Left lung (tissue), 4 donors: ENCODE measurements at regions not wholly inside any gene's neighbourhood (a gene's known extent, or its start where the extent isn't known, plus 50 kb on each side); places are given as distances from the start of the nearest gene placed in this dataset.

ENCODE experiments used
- ATAC-seq: fragments of 200-7000 bp; cut with Tn5 transposase; one replicate; pipeline ENCODE4 v1.9.1; 2020; ENCODE audit warnings: moderate library complexity
- DNase-seq, 4 donors: peaks; one replicate each; pipeline ENCODE4 v3.0.0-alpha.2; 2013 to 2020
- H3K27ac ChIP-seq, 2 donors: fragments of 200-600 bp; sonication (generic) in 1 of 2; one replicate each; pipeline versions ENCODE4 v1.5.0 to v1.8.0; 2020 to 2021
- H3K27me3 ChIP-seq, 2 donors: fragments of 200-600 bp; sonication (generic) in 1 of 2; one replicate each; pipeline versions ENCODE4 v1.5.0 to v1.8.0; 2020 to 2021
- H3K36me3 ChIP-seq, 2 donors: fragments of 200-600 bp; sonication (generic) in 1 of 2; one replicate each; pipeline versions ENCODE4 v1.5.0 to v1.8.0; 2020 to 2021
- H3K4me1 ChIP-seq, 2 donors: fragments of 200-600 bp; one replicate each; pipeline ENCODE4 v1.8.0; 2021
- H3K4me3 ChIP-seq, 2 donors: fragments of 200-600 bp; sonication (generic) in 1 of 2; one replicate each; pipeline versions ENCODE4 v1.5.0 to v1.8.0; 2020 to 2021; ENCODE audit warnings: mild to moderate bottlenecking in 1 of 2
- H3K9me3 ChIP-seq, 2 donors: fragments of 200-600 bp; sonication (generic) in 1 of 2; one replicate each; pipeline versions ENCODE4 v1.5.0 to v1.8.0; 2020 to 2021
- CTCF ChIP-seq, 2 donors: fragments of 200-600 bp; sonication (generic) in 1 of 2; IDR thresholded peaks; one replicate each; pipeline versions ENCODE4 v1.5.0 to v1.8.0; 2021; ENCODE audit warnings: antibody characterized with exemption in 2 of 2
- intact Hi-C, 2 donors: fragments of 100-400 bp; cut with DNase I; formaldehyde crosslinking; loops; one replicate each; pipeline versions ENCODE4 v1.11.2 to v1.14.2; 2022
- donor health status: DM: no; HTN: yes; CAD: no.
- donor health status: DM: no; HTN: no; CAD: no.

GRCh38 chr6:8187209-8187608, 84.9 kb upstream of the EEF1E1 start:
- Histone ChIP-seq H3K9me3 (no peaks in the 10 kb centered on the region), H3K27me3 (no peaks in the 10 kb centered on the region), H3K36me3 (no peaks in the 10 kb centered on the region), H3K4me3 (no peak overlapping the region), H3K4me1 (no peaks in the 10 kb centered on the region), H3K27ac (no peak overlapping the region)
- DNase-seq (no peak), ATAC-seq (no peak)
- intact Hi-C loops = no loop called here
- no peak for TF ChIP-seq CTCF (IDR thresholded peaks at IDR 0.05)

- H3K9me3 ChIP-seq = no peaks in the 10 kb centered on the region
- intact Hi-C loops = no loop called here
- no peaks in the 10 kb centered on the region for H3K36me3 ChIP-seq
- peak in 1 of 4 donors; percentile 40 for DNase-seq
- no peak overlapping the region for H3K4me3 ChIP-seq
- ATAC-seq = no peak
- H3K4me1 ChIP-seq = peaks cover 0 to 3% of the 10 kb centered on the region in 2 donors
- H3K27me3 ChIP-seq = no peaks in the 10 kb centered on the region
- no peak overlapping the region for H3K27ac ChIP-seq
- TF ChIP-seq CTCF (IDR thresholded peaks at IDR 0.05) = no peak
Observed at GRCh38 chr6:8182902-8183665, 80.7 kb upstream of the EEF1E1 start.

GRCh38 chr6:8181951-8182845, 79.8 kb upstream of the EEF1E1 start:
- Histone ChIP-seq H3K27me3 (no peaks in the 10 kb centered on the region), H3K36me3 (no peaks in the 10 kb centered on the region), H3K27ac (peak overlapping the region in 1 of 2 donors; percentile 5), H3K4me1 (peaks cover 0 to 3% of the 10 kb centered on the region in 2 donors), H3K9me3 (no peaks in the 10 kb centered on the region), H3K4me3 (no peak overlapping the region)
- TF ChIP-seq CTCF (IDR thresholded peaks at IDR 0.05) = no peak
- peak in 2 of 4 donors; percentile 15 to 37 for DNase-seq
- ATAC-seq = no peak
- intact Hi-C loops = no loop called here

GRCh38 chr6:8181160-8181881, 79.0 kb upstream of the EEF1E1 start:
- H3K27ac ChIP-seq = peak overlapping the region in 1 of 2 donors; percentile 5
- ATAC-seq = no peak
- intact Hi-C loops = no loop called here

More at GRCh38 chr6:8181160-8181881, 79.0 kb upstream of the EEF1E1 start:
- Histone ChIP-seq H3K27me3 (no peaks in the 10 kb centered on the region), H3K9me3 (no peaks in the 10 kb centered on the region), H3K36me3 (no peaks in the 10 kb centered on the region), H3K4me1 (peaks cover 0 to 3% of the 10 kb centered on the region in 2 donors), H3K4me3 (no peak overlapping the region)
- no peak for TF ChIP-seq CTCF (IDR thresholded peaks at IDR 0.05)
- no peak for DNase-seq
